Lung (tissue), 11 donors: ENCODE measurements at regions not wholly inside any gene's neighbourhood (a gene's known extent, or its start where the extent isn't known, plus 50 kb on each side); places are given as distances from the start of the nearest gene placed in this dataset.
A peak's percentile ranks its signal among the peaks of the same experiment; 100 is the strongest.

Source experiments
- ATAC-seq: fragments of 200-7000 bp; cut with Tn5 transposase; one replicate; pipeline ENCODE4 v1.9.1; 2020; ENCODE audit warnings: moderate number of reproducible peaks; ENCODE audit not compliant: insufficient read depth, low FRiP score
- DNase-seq, 3 donors: peaks; one replicate each; pipeline ENCODE4 v3.0.0-alpha.2; 2013 to 2017
- H3K27ac ChIP-seq, 2 donors: one replicate each; pipeline ENCODE4 v1.5.1; 2013; ENCODE audit warnings: mild to moderate bottlenecking in 2 of 2, moderate library complexity in 2 of 2, control low read depth in 1 of 2, inconsistent platforms in 1 of 2, low read depth in 1 of 2, low read length in 1 of 2
- H3K27me3 ChIP-seq, 3 donors: one replicate each; pipeline ENCODE4 v1.5.1; 2013; ENCODE audit warnings: low read length in 2 of 3; ENCODE audit not compliant: control insufficient read depth in 3 of 3, insufficient read depth in 3 of 3
- H3K36me3 ChIP-seq, 4 donors: one replicate each; pipeline ENCODE4 v1.5.1; 2013; ENCODE audit warnings: low read length in 4 of 4, mild to moderate bottlenecking in 1 of 4, moderate library complexity in 1 of 4; ENCODE audit not compliant: control insufficient read depth in 4 of 4, insufficient read depth in 4 of 4
- H3K4me1 ChIP-seq, 5 donors: one replicate each; pipeline ENCODE4 v1.5.1; 2013; ENCODE audit warnings: low read length in 5 of 5, mild to moderate bottlenecking in 2 of 5, moderate library complexity in 1 of 5; ENCODE audit not compliant: control insufficient read depth in 5 of 5, insufficient read depth in 5 of 5
- H3K4me3 ChIP-seq: one replicate; pipeline ENCODE4 v1.5.1; 2013; ENCODE audit warnings: mild to moderate bottlenecking, control low read depth, moderate library complexity
- H3K9ac ChIP-seq, 2 donors: one replicate each; pipeline ENCODE4 v1.5.1; 2013; ENCODE audit warnings: low read length in 2 of 2, control low read depth in 1 of 2; ENCODE audit not compliant: insufficient read depth in 1 of 2
- H3K9me3 ChIP-seq, 4 donors: one replicate each; pipeline ENCODE4 v1.5.1; 2013; ENCODE audit warnings: low read length in 3 of 4, mild to moderate bottlenecking in 1 of 4, moderate library complexity in 1 of 4; ENCODE audit not compliant: control insufficient read depth in 4 of 4, insufficient read depth in 3 of 4
- CTCF ChIP-seq: IDR thresholded peaks from 2 replicates; pipeline ENCODE4 v1.5.1; 2012; ENCODE audit warnings: mild to moderate bottlenecking; ENCODE audit errors: control extremely low read depth, extremely low read depth
- WGBS, 2 donors: extraction: QIAGEN DNeasy Blood & Tissue Kit; methylation state at CpG; one replicate each; pipeline ENCODE4 v1.1.7; 2013; 5-methylcytosine and 5-hydroxymethylcytosine counted together
- donor health status: control.
- donor health status: control.
- donor health status: Bipolar disorder and iron deficiency.
- donor health status: healthy.
- donor health status: DM: yes; HTN: yes; CAD: no.

GRCh38 chr14:53375599-53375998 lies 222.5 kb upstream of the DDHD1 start:
- no peaks in the 10 kb centered on the region for H3K9me3 ChIP-seq
- no peak overlapping the region for H3K4me3 ChIP-seq
- no peak overlapping the region for H3K27ac ChIP-seq
- TF ChIP-seq CTCF = no peak
- no peaks in the 10 kb centered on the region for H3K4me1 ChIP-seq
- H3K27me3 ChIP-seq = no peaks in the 10 kb centered on the region
- WGBS, 2 donors = 59 to 69% methylated on average over 3 of the region's 3 CpGs
- no peak overlapping the region for H3K9ac ChIP-seq
- H3K36me3 ChIP-seq = no peaks in the 10 kb centered on the region
- ATAC-seq (no peak), DNase-seq (peak in 2 of 3 donors; percentile 56 to 68)

- no peak for TF ChIP-seq CTCF
- H3K9ac ChIP-seq = no peak overlapping the region
- DNase-seq = peak in 2 of 3 donors; percentile 21 to 26
- no peaks in the 10 kb centered on the region for H3K27me3 ChIP-seq
- peak; percentile 46 for ATAC-seq
- H3K9me3 ChIP-seq = peaks cover 0 to 2% (median 0%) of the 10 kb centered on the region in 4 donors
- no peak overlapping the region for H3K4me3 ChIP-seq
- H3K27ac ChIP-seq = no peak overlapping the region
- H3K4me1 ChIP-seq = peaks cover 0 to 49% (median 21%) of the 10 kb centered on the region in 5 donors
- H3K36me3 ChIP-seq = no peaks in the 10 kb centered on the region
Observed at GRCh38 chr14:53368711-53369201, 215.6 kb upstream of the DDHD1 start.

GRCh38 chr14:53368066-53368465 lies 214.9 kb upstream of the DDHD1 start:
- no peak overlapping the region for H3K9ac ChIP-seq
- 59 to 73% methylated on average over 4 of the region's 4 CpGs for WGBS, 2 donors
- peaks cover 0 to 2% (median 0%) of the 10 kb centered on the region in 4 donors for H3K9me3 ChIP-seq
- ATAC-seq = no peak
- H3K4me1 ChIP-seq = peaks cover 0 to 49% (median 21%) of the 10 kb centered on the region in 5 donors
- no peak overlapping the region for H3K4me3 ChIP-seq
- no peaks in the 10 kb centered on the region for H3K36me3 ChIP-seq
- peak overlapping the region in 1 of 2 donors; percentile 12 for H3K27ac ChIP-seq
- H3K27me3 ChIP-seq = no peaks in the 10 kb centered on the region
- DNase-seq = peak in 2 of 3 donors; percentile 61 to 65
- TF ChIP-seq CTCF = no peak

GRCh38 chr14:53367644-53368026 lies 214.5 kb upstream of the DDHD1 start:
- no peaks in the 10 kb centered on the region for H3K27me3 ChIP-seq
- DNase-seq (peak; percentile 50 to 78 (median 77)), ATAC-seq (no peak)
- TF ChIP-seq CTCF = no peak
- H3K4me1 ChIP-seq = peaks cover 0 to 49% (median 21%) of the 10 kb centered on the region in 5 donors
- H3K27ac ChIP-seq = peak overlapping the region in 1 of 2 donors; percentile 12
- no peak overlapping the region for H3K9ac ChIP-seq
- no peak overlapping the region for H3K4me3 ChIP-seq
- 58 to 70% methylated on average over 4 of the region's 4 CpGs for WGBS, 2 donors
- H3K9me3 ChIP-seq = peaks cover 0 to 2% (median 0%) of the 10 kb centered on the region in 4 donors
- H3K36me3 ChIP-seq = no peaks in the 10 kb centered on the region
